B cell (primary cell): ENCODE measurements at regions not wholly inside any gene's neighbourhood (a gene's known extent, or its start where the extent isn't known, plus 50 kb on each side); places are given as distances from the start of the nearest gene placed in this dataset.
"Not testable (repeated sequence)": the region's sequence is repeated elsewhere in the genome, so short reads cannot be mapped to it uniquely, and the experiment has no call there.

Experiments used
- ATAC-seq: fragments of 200-7000 bp; cut with Tn5 transposase; one replicate; pipeline ENCODE4 v1.10.0; 2021; ENCODE audit warnings: low read depth, mild to moderate bottlenecking, moderate number of reproducible peaks, moderate library complexity
- CTCF ChIA-PET: fragments of 350-600 bp; sonication (Branson Sonifier 250); formaldehyde crosslinking; loops from one replicate; lab custom pipeline; 2021; ENCODE audit warnings: antibody characterized with exemption, inconsistent platforms; lab: Charles Lee
- POLR2A ChIA-PET: fragments of 350-600 bp; sonication (Branson Sonifier 250); formaldehyde crosslinking; loops from one replicate; lab custom pipeline; 2021; ENCODE audit warnings: antibody characterized with exemption; lab: Charles Lee
- DNase-seq: peaks from one replicate; pipeline ENCODE4 v3.0.0; 2013
- H2AFZ ChIP-seq: 2 replicates; pipeline ENCODE4 v1.6.1; 2012; ENCODE audit warnings: mild to moderate bottlenecking, low read depth, low read length; ENCODE audit not compliant: insufficient read depth, poor library complexity, severe bottlenecking
- H3K27ac ChIP-seq, 2 donors: 1 replicate in 1 of 2; 2 replicates in 1 of 2; pipeline ENCODE4 v1.5.1; 2012 to 2013; ENCODE audit warnings: low read length in 2 of 2, mild to moderate bottlenecking in 2 of 2, moderate library complexity in 1 of 2
- H3K27me3 ChIP-seq, 4 experiments: fragments of 200-600 bp in 1 of 4; sonication (generic) in 1 of 4; replicated peaks in 1 of 4; 1 replicate in 2 of 4; 2 replicates in 2 of 4; pipeline versions ENCODE4 v1.6.1 to v1.7.0; 2013 to 2016; ENCODE audit warnings: low read length in 3 of 4, mild to moderate bottlenecking in 2 of 4, mixed read lengths in 1 of 4, moderate library complexity in 1 of 4; ENCODE audit not compliant: insufficient read depth in 4 of 4, control insufficient read depth in 3 of 4; ENCODE audit errors: control extremely low read depth in 1 of 4
- H3K36me3 ChIP-seq, 2 experiments: replicated peaks in 1 of 2; 1 replicate in 1 of 2; 2 replicates in 1 of 2; pipeline versions ENCODE4 v1.6.1 to v1.7.1; 2013; ENCODE audit warnings: low read length in 1 of 2; ENCODE audit not compliant: insufficient read depth in 2 of 2, control insufficient read depth in 1 of 2; ENCODE audit errors: control extremely low read depth in 1 of 2, extremely low read depth in 1 of 2
- H3K4me1 ChIP-seq, 2 donors: fragments of 200-600 bp in 1 of 2; sonication (generic) in 1 of 2; 1 replicate in 1 of 2; 2 replicates in 1 of 2; pipeline versions ENCODE4 v1.5.1 to v1.6.1; 2013 to 2017; ENCODE audit warnings: low read length in 2 of 2; ENCODE audit not compliant: control insufficient read depth in 2 of 2, insufficient read depth in 2 of 2
- H3K4me2 ChIP-seq: replicated peaks from 2 replicates; pipeline ENCODE3; 2012; ENCODE audit warnings: mild to moderate bottlenecking, low read depth, low read length; ENCODE audit not compliant: poor library complexity, severe bottlenecking
- H3K4me3 ChIP-seq, 5 experiments: fragments of 200-600 bp in 1 of 5; sonication (generic) in 1 of 5; 1 replicate in 3 of 5; 2 replicates in 2 of 5; pipeline versions ENCODE4 v1.5.1 to v1.7.0; 2011 to 2016; ENCODE audit warnings: low read length in 4 of 5, mild to moderate bottlenecking in 4 of 5, low read depth in 2 of 5, control low read depth in 1 of 5, moderate library complexity in 1 of 5; ENCODE audit not compliant: insufficient read depth in 1 of 5; ENCODE audit errors: control extremely low read depth in 1 of 5, extremely low read depth in 1 of 5
- H3K79me2 ChIP-seq: fragments of 200-600 bp; sonication (generic); one replicate; pipeline ENCODE4 v1.6.0; 2016; ENCODE audit warnings: low read length; ENCODE audit not compliant: control insufficient read depth, insufficient read depth
- H3K9ac ChIP-seq: fragments of 200-600 bp; sonication (generic); 2 replicates; pipeline ENCODE4 v1.6.1; 2017; ENCODE audit warnings: mild to moderate bottlenecking, low read length, moderate library complexity
- H3K9me3 ChIP-seq, 3 donors: one replicate each; pipeline versions ENCODE4 v1.6.1 to v1.7.1; 2013; ENCODE audit warnings: low read length in 2 of 3; ENCODE audit not compliant: control insufficient read depth in 2 of 3, insufficient read depth in 1 of 3; ENCODE audit errors: control extremely low read depth in 1 of 3
- H4K20me1 ChIP-seq: 2 replicates; pipeline ENCODE4 v1.6.0; 2012; ENCODE audit warnings: mild to moderate bottlenecking, low read length; ENCODE audit not compliant: insufficient read depth, control insufficient read depth, poor library complexity, severe bottlenecking
- H3K27ac Mint-ChIP-seq: one replicate; pipeline ENCODE4 v1.8.0; 2021; ENCODE audit warnings: mixed read lengths
- H3K27me3 Mint-ChIP-seq: one replicate; pipeline ENCODE4 v1.8.0; 2021; ENCODE audit warnings: mixed read lengths
- H3K4me1 Mint-ChIP-seq: one replicate; pipeline ENCODE4 v1.8.0; 2021; ENCODE audit warnings: mixed read lengths
- H3K4me3 Mint-ChIP-seq: one replicate; pipeline ENCODE4 v1.8.0; 2021; ENCODE audit warnings: mixed read lengths
- H3K9me3 Mint-ChIP-seq: one replicate; pipeline ENCODE4 v1.8.0; 2022; ENCODE audit warnings: mixed read lengths; ENCODE audit not compliant: insufficient read depth
- WGBS: methylation state at CpG from one replicate; pipeline ENCODE4 v1.1.5; 2013; ENCODE audit warnings: missing lambda C conversion rate; ENCODE audit not compliant: insufficient coverage; 5-methylcytosine and 5-hydroxymethylcytosine counted together
- intact Hi-C: fragments of 100-400 bp; cut with micrococcal nuclease; formaldehyde crosslinking; loops from one replicate; pipeline ENCODE4 v1.10.0; 2022

GRCh38 chr12:9543341-9543740 is 64.4 kb downstream of the KLRB1 start:
- DNase-seq, H3K36me3 ChIP-seq, H3K9me3 ChIP-seq, H3K4me3 ChIP-seq, CTCF ChIA-PET, H4K20me1 ChIP-seq, H2AFZ ChIP-seq, H3K4me3 Mint-ChIP-seq, H3K27me3 ChIP-seq, intact Hi-C loops, H3K4me1 ChIP-seq, H3K79me2 ChIP-seq, H3K9me3 Mint-ChIP-seq, H3K4me1 Mint-ChIP-seq, ATAC-seq, POLR2A ChIA-PET, H3K27ac ChIP-seq, H3K9ac ChIP-seq, H3K4me2 ChIP-seq, H3K27ac Mint-ChIP-seq, H3K27me3 Mint-ChIP-seq: not testable (repeated sequence)
- no CpG with 5 or more reads among the region's 5 CpGs for WGBS

GRCh38 chr12:9542827-9543226 is 64.9 kb downstream of the KLRB1 start:
- H3K27ac ChIP-seq, intact Hi-C loops, H3K79me2 ChIP-seq, CTCF ChIA-PET, ATAC-seq, H3K4me1 Mint-ChIP-seq, H2AFZ ChIP-seq, H4K20me1 ChIP-seq, H3K4me3 ChIP-seq, H3K27me3 ChIP-seq, H3K4me1 ChIP-seq, POLR2A ChIA-PET, H3K9ac ChIP-seq, H3K4me3 Mint-ChIP-seq, H3K4me2 ChIP-seq, H3K27ac Mint-ChIP-seq, DNase-seq, H3K36me3 ChIP-seq, H3K27me3 Mint-ChIP-seq, H3K9me3 ChIP-seq, H3K9me3 Mint-ChIP-seq: not testable (repeated sequence)
- no CpG with 5 or more reads among the region's 3 CpGs for WGBS

- H3K4me1 Mint-ChIP-seq, H3K9ac ChIP-seq, POLR2A ChIA-PET, H3K79me2 ChIP-seq, H3K4me3 ChIP-seq, H3K36me3 ChIP-seq, DNase-seq, ATAC-seq, H4K20me1 ChIP-seq, H3K27ac Mint-ChIP-seq, H3K27me3 ChIP-seq, H3K9me3 ChIP-seq, H3K9me3 Mint-ChIP-seq, H3K27me3 Mint-ChIP-seq, CTCF ChIA-PET, intact Hi-C loops, H3K4me1 ChIP-seq, H3K4me2 ChIP-seq, H3K27ac ChIP-seq, H2AFZ ChIP-seq, H3K4me3 Mint-ChIP-seq: not testable (repeated sequence)
- no CpG with 5 or more reads among the region's 1 CpG for WGBS
Observed at GRCh38 chr12:9515925-9516324, 91.8 kb downstream of the KLRB1 start.

- H3K27me3 ChIP-seq, H3K9me3 Mint-ChIP-seq, DNase-seq, H3K27ac ChIP-seq, H3K4me3 ChIP-seq, H3K4me2 ChIP-seq, H3K9me3 ChIP-seq, H3K27me3 Mint-ChIP-seq, H3K36me3 ChIP-seq, CTCF ChIA-PET, H3K27ac Mint-ChIP-seq, H2AFZ ChIP-seq, H3K9ac ChIP-seq, H4K20me1 ChIP-seq, intact Hi-C loops, ATAC-seq, H3K79me2 ChIP-seq, POLR2A ChIA-PET, H3K4me3 Mint-ChIP-seq: not testable (repeated sequence)
- WGBS, result no CpG with 5 or more reads among the region's 5 CpGs
- H3K4me1 ChIP-seq, result peaks cover 0 to 23% of the 10 kb centered on the region in 2 donors
- H3K4me1 Mint-ChIP-seq, result peaks cover 27% of the 10 kb centered on the region
Observed at GRCh38 chr12:9512695-9513094, 95.0 kb downstream of the KLRB1 start.
